CD4-positive, CD25-positive, alpha-beta regulatory T cell (primary cell): ENCODE measurements at regions not wholly inside any gene's neighbourhood (a gene's known extent, or its start where the extent isn't known, plus 50 kb on each side); places are given as distances from the start of the nearest gene placed in this dataset.
A peak's percentile ranks its signal among the peaks of the same experiment; 100 is the strongest.

Experiments
- ATAC-seq, 2 donors: fragments of 150-1000 bp; cut with Tn5 transposase; one replicate each; pipeline ENCODE4 v1.10.0; 2021; ENCODE audit warnings: low read depth in 2 of 2, moderate number of reproducible peaks in 2 of 2, moderate library complexity in 1 of 2
- DNase-seq, 3 donors: peaks; one replicate each; pipeline versions ENCODE4 v3.0.0 to v3.0.0-alpha.2; 2012 to 2022; ENCODE audit warnings: mixed read lengths in 1 of 3
- H3K27ac ChIP-seq: one replicate; pipeline ENCODE4 v1.7.0; 2013; ENCODE audit warnings: mild to moderate bottlenecking, low read length; ENCODE audit not compliant: insufficient read depth, poor library complexity, severe bottlenecking
- H3K27me3 ChIP-seq: one replicate; pipeline ENCODE4 v1.7.0; 2013; ENCODE audit warnings: low read length; ENCODE audit not compliant: control insufficient read depth, insufficient read depth
- H3K36me3 ChIP-seq: one replicate; pipeline ENCODE4 v1.7.0; 2013; ENCODE audit warnings: mild to moderate bottlenecking, low read length, moderate library complexity; ENCODE audit not compliant: control insufficient read depth, insufficient read depth
- H3K4me1 ChIP-seq: 2 replicates; pipeline ENCODE4 v1.7.0; 2013; ENCODE audit warnings: mild to moderate bottlenecking, low read length; ENCODE audit not compliant: insufficient read depth, control insufficient read depth, poor library complexity, severe bottlenecking
- H3K4me3 ChIP-seq: one replicate; pipeline ENCODE4 v1.7.0; 2013; ENCODE audit warnings: low read depth, mild to moderate bottlenecking, low read length, moderate library complexity
- H3K9me3 ChIP-seq, 2 experiments: 1 replicate in 1 of 2; 2 replicates in 1 of 2; pipeline ENCODE4 v1.7.0; 2013; ENCODE audit warnings: low read length in 2 of 2, mild to moderate bottlenecking in 1 of 2, moderate library complexity in 1 of 2; ENCODE audit not compliant: control insufficient read depth in 2 of 2
- H3K27ac Mint-ChIP-seq, 3 donors: one replicate each; pipeline ENCODE4 v1.8.0; 2020 to 2022; ENCODE audit warnings: mild to moderate bottlenecking in 3 of 3, mixed read lengths in 3 of 3, moderate library complexity in 2 of 3
- H3K27me3 Mint-ChIP-seq: one replicate; pipeline ENCODE4 v1.8.0; 2022; ENCODE audit warnings: mild to moderate bottlenecking, mixed read lengths
- H3K36me3 Mint-ChIP-seq: one replicate; pipeline ENCODE4 v1.8.0; 2020; ENCODE audit warnings: mixed read lengths
- H3K4me1 Mint-ChIP-seq, 4 donors: one replicate each; pipeline ENCODE4 v1.8.0; 2020 to 2022; ENCODE audit warnings: mixed read lengths in 4 of 4, mild to moderate bottlenecking in 1 of 4
- H3K4me3 Mint-ChIP-seq, 4 donors: one replicate each; pipeline ENCODE4 v1.8.0; 2020 to 2022; ENCODE audit warnings: mild to moderate bottlenecking in 4 of 4, mixed read lengths in 4 of 4, moderate library complexity in 3 of 4
- H3K9me3 Mint-ChIP-seq, 7 donors: one replicate each; pipeline ENCODE4 v1.8.0; 2020 to 2022; ENCODE audit warnings: mixed read lengths in 7 of 7, mild to moderate bottlenecking in 3 of 7, moderate library complexity in 2 of 7

DNA sequence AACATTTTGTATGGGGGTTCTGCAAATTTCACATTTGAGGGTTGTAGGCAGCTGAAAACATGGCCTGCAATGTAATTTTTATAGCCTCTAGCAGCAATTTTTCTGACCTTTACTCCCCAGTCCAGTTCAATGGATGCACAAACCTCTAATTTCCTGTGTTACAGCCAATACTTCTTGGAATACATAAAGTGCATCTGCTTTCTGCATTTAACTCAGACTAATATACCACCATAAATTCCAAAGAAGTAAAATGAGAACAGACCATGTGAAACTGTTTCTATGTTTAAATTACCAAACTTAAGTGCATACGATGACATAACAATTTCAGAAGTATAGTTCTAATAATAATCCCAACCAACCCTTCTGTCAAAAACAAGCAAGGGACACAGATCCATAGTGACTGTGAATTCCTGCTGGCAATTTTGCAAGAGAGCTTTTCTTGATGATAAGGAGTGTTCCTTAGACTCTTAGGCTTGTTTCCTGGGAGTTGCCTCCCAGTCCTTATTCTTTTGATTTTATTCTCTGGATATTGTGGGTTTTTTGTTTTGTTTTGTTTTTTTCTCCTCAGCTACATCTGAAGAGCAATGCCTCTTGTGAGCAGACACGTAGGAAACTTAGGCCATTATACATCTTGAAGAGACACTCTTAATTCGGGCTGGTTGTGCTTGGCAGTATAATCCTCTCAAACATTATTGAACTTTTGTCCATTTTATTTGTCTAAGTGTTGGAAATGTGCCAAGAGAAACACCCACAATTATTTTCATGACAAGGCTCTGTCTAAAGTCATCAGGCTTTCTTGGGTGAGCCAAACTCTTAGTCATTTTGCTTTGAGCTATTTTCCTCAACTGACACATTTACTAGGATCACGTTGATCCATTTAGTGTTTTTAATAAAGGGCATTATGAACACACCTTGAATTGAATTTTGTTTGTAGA is 51.3 kb upstream of the RERGL start:
- ATAC-seq (no peak), DNase-seq (no peak)
- H3K27me3 Mint-ChIP-seq, result no peaks in the 10 kb centered on the region
- peaks cover 0 to 1% (median 0%) of the 10 kb centered on the region in 7 donors for H3K9me3 Mint-ChIP-seq
- no peaks in the 10 kb centered on the region for H3K36me3 ChIP-seq
- no peak overlapping the region for H3K4me3 ChIP-seq
- no peaks in the 10 kb centered on the region for H3K9me3 ChIP-seq
- H3K27ac Mint-ChIP-seq, result no peak overlapping the region
- no peaks in the 10 kb centered on the region for H3K27me3 ChIP-seq
- H3K4me1 ChIP-seq, result no peaks in the 10 kb centered on the region
- no peaks in the 10 kb centered on the region for H3K4me1 Mint-ChIP-seq
- H3K27ac ChIP-seq, result no peak overlapping the region
- no peaks in the 10 kb centered on the region for H3K36me3 Mint-ChIP-seq
- H3K4me3 Mint-ChIP-seq, result no peak overlapping the region

DNA sequence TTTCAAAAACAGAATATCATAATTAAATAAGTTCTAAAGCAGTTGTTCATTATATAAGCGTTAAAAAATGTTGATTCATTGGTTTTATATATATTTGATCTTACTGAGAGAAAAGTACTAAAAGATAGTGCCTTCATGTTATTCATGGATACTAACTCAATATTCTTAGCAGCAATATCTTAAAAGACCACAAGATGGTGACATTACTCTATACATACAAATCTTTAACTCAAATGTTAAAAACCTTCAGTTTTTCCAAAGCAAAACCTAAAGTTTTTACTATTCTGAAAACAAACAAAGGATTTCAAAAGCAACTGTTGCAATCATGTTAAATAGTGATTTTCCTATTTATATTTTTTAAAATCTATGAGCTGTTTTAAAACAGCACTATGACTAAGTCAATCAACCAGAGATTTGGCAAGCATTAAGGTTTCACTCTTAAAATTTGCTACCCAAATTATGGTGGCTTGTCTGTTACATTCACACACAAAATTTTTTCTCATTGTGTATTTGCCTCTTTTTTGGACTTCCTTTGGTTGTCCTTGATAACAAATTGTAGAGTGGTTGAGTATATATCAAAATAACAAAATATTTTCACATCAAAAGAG is 50.1 kb upstream of the RERGL start:
- Histone ChIP-seq H3K27ac (no peak overlapping the region), H3K27me3 (no peaks in the 10 kb centered on the region), H3K4me1 (no peaks in the 10 kb centered on the region), H3K4me3 (no peak overlapping the region), H3K36me3 (no peaks in the 10 kb centered on the region), H3K9me3 (no peaks in the 10 kb centered on the region)
- H3K4me1 Mint-ChIP-seq, result no peaks in the 10 kb centered on the region
- no peak for ATAC-seq
- H3K36me3 Mint-ChIP-seq, result no peaks in the 10 kb centered on the region
- peaks cover 0 to 1% (median 0%) of the 10 kb centered on the region in 7 donors for H3K9me3 Mint-ChIP-seq
- no peak overlapping the region for H3K27ac Mint-ChIP-seq
- H3K27me3 Mint-ChIP-seq, result no peaks in the 10 kb centered on the region
- no peak overlapping the region for H3K4me3 Mint-ChIP-seq
- peak in 1 of 3 donors; percentile 11 for DNase-seq
